ENCODE measurements at regions not wholly inside any gene's neighbourhood (a gene's known extent, or its start where the extent isn't known, plus 50 kb on each side); places are given as distances from the start of the nearest gene placed in this dataset.

GRCh38 chr9:32220750-32221149 is 163.7 kb upstream of the ACO1 start:
- peaks cover 26% of the 10 kb centered on the region for H3K4me1 ChIP-seq (ENCODE audit: low read length)
- no peak overlapping the region for H3K9ac ChIP-seq (ENCODE audit: low read length)
- no peaks in the 10 kb centered on the region for H3K79me2 ChIP-seq (ENCODE audit: low read length)
- no peaks in the 10 kb centered on the region for H4K20me1 ChIP-seq (ENCODE audit: insufficient read depth, low read length)
- no peak overlapping the region for H3K4me2 ChIP-seq (ENCODE audit: low read length)
- no peak overlapping the region for H3K4me3 ChIP-seq (ENCODE audit: low read length)
- no peaks in the 10 kb centered on the region for H3K9me3 ChIP-seq (ENCODE audit: insufficient read depth, low read length)
- no peak overlapping the region for H3K27ac ChIP-seq (ENCODE audit: low read length)
- no peaks in the 10 kb centered on the region for H3K36me3 ChIP-seq (replicated peaks; ENCODE audit: low read depth, low read length)
- TF ChIP-seq EZH2phosphoT487 (IDR thresholded peaks at IDR 0.05; ENCODE audit: low read depth) (no peak), CTCF (IDR thresholded peaks at IDR 0.05; ENCODE audit: low read depth, low read length) (no peak)
- no peaks in the 10 kb centered on the region for H3K27me3 ChIP-seq (ENCODE audit: low read depth, low read length)
- H2AFZ ChIP-seq (ENCODE audit: low read depth, low read length) = no peak overlapping the region

- Histone ChIP-seq H3K4me2 (ENCODE audit: low read length) (no peak overlapping the region), H3K4me3 (ENCODE audit: low read length) (no peak overlapping the region), H3K4me1 (ENCODE audit: low read length) (no peaks in the 10 kb centered on the region), H3K27me3 (ENCODE audit: low read depth, low read length) (no peaks in the 10 kb centered on the region), H3K27ac (ENCODE audit: low read length) (no peak overlapping the region), H3K9me3 (ENCODE audit: insufficient read depth, low read length) (no peaks in the 10 kb centered on the region), H3K36me3 (replicated peaks; ENCODE audit: low read depth, low read length) (no peaks in the 10 kb centered on the region), H3K79me2 (ENCODE audit: low read length) (no peaks in the 10 kb centered on the region), H4K20me1 (ENCODE audit: insufficient read depth, low read length) (no peaks in the 10 kb centered on the region), H2AFZ (ENCODE audit: low read depth, low read length) (no peak overlapping the region), H3K9ac (ENCODE audit: low read length) (no peak overlapping the region)
- TF ChIP-seq EZH2phosphoT487 (IDR thresholded peaks at IDR 0.05; ENCODE audit: low read depth) (no peak), CTCF (IDR thresholded peaks at IDR 0.05; ENCODE audit: low read depth, low read length) (no peak)
Observed at GRCh38 chr9:32234451-32234850, 150.0 kb upstream of the ACO1 start.

GRCh38 chr9:32247168-32247567 is 137.3 kb upstream of the ACO1 start:
- H4K20me1 ChIP-seq (ENCODE audit: insufficient read depth, low read length) = no peaks in the 10 kb centered on the region
- no peaks in the 10 kb centered on the region for H3K9me3 ChIP-seq (ENCODE audit: insufficient read depth, low read length)
- H3K36me3 ChIP-seq (replicated peaks; ENCODE audit: low read depth, low read length) = no peaks in the 10 kb centered on the region
- no peak overlapping the region for H3K9ac ChIP-seq (ENCODE audit: low read length)
- no peaks in the 10 kb centered on the region for H3K79me2 ChIP-seq (ENCODE audit: low read length)
- H3K4me2 ChIP-seq (ENCODE audit: low read length) = no peak overlapping the region
- H3K4me3 ChIP-seq (ENCODE audit: low read length) = no peak overlapping the region
- no peak overlapping the region for H2AFZ ChIP-seq (ENCODE audit: low read depth, low read length)
- H3K27me3 ChIP-seq (ENCODE audit: low read depth, low read length) = no peaks in the 10 kb centered on the region
- H3K4me1 ChIP-seq (ENCODE audit: low read length) = no peaks in the 10 kb centered on the region
- no peak overlapping the region for H3K27ac ChIP-seq (ENCODE audit: low read length)
- TF ChIP-seq EZH2phosphoT487 (IDR thresholded peaks at IDR 0.05; ENCODE audit: low read depth) (no peak), CTCF (IDR thresholded peaks at IDR 0.05; ENCODE audit: low read depth, low read length) (no peak)

GRCh38 chr9:32248189-32248712 is 136.2 kb upstream of the ACO1 start:
- H3K36me3 ChIP-seq (replicated peaks; ENCODE audit: low read depth, low read length) = no peaks in the 10 kb centered on the region
- H2AFZ ChIP-seq (ENCODE audit: low read depth, low read length) = no peak overlapping the region
- TF ChIP-seq CTCF (IDR thresholded peaks at IDR 0.05; ENCODE audit: low read depth, low read length) = no peak
- H3K9me3 ChIP-seq (ENCODE audit: insufficient read depth, low read length) = no peaks in the 10 kb centered on the region
- no peak overlapping the region for H3K4me3 ChIP-seq (ENCODE audit: low read length)
- H3K79me2 ChIP-seq (ENCODE audit: low read length) = no peaks in the 10 kb centered on the region
- no peaks in the 10 kb centered on the region for H3K4me1 ChIP-seq (ENCODE audit: low read length)
- no peaks in the 10 kb centered on the region for H3K27me3 ChIP-seq (ENCODE audit: low read depth, low read length)
- H3K4me2 ChIP-seq (ENCODE audit: low read length) = no peak overlapping the region
- H4K20me1 ChIP-seq (ENCODE audit: insufficient read depth, low read length) = no peaks in the 10 kb centered on the region
- H3K27ac ChIP-seq (ENCODE audit: low read length) = no peak overlapping the region
- no peak overlapping the region for H3K9ac ChIP-seq (ENCODE audit: low read length)
